Pancreas (tissue), 10 donors: ENCODE measurements at regions not wholly inside any gene's neighbourhood (a gene's known extent, or its start where the extent isn't known, plus 50 kb on each side); places are given as distances from the start of the nearest gene placed in this dataset.
"Not testable (repeated sequence)": the region's sequence is repeated elsewhere in the genome, so short reads cannot be mapped to it uniquely, and the experiment has no call there.

Source experiments
- ATAC-seq, 4 donors: fragments of 200-7000 bp; cut with Tn5 transposase; one replicate each; pipeline versions ENCODE4 v1.8.0 to v1.9.1; 2020; ENCODE audit warnings: mild to moderate bottlenecking in 4 of 4, moderate library complexity in 4 of 4
- DNase-seq, 6 donors: peaks; one replicate each; pipeline ENCODE4 v3.0.0-alpha.2; 2020
- FAIRE-seq: peaks from 2 replicates; lab custom pipeline; 2012; peaks lifted over from hg19 to GRCh38; lab: Jason Lieb, UNC
- H3K27ac ChIP-seq, 4 donors: fragments of 200-600 bp; sonication (generic); 1 replicate in 3 of 4; 2 replicates in 1 of 4; pipeline versions ENCODE4 v1.5.0 to v1.8.0; 2020
- H3K27me3 ChIP-seq, 4 donors: fragments of 200-600 bp; one replicate each; pipeline ENCODE4 v1.8.0; 2021
- H3K36me3 ChIP-seq, 3 donors: fragments of 200-600 bp; sonication (generic) in 1 of 3; one replicate each; pipeline versions ENCODE4 v1.5.0 to v1.8.0; 2020 to 2021
- H3K4me1 ChIP-seq, 3 donors: fragments of 200-600 bp; one replicate each; pipeline ENCODE4 v1.8.0; 2021
- H3K4me3 ChIP-seq, 4 donors: fragments of 200-600 bp; sonication (generic) in 2 of 4; one replicate each; pipeline versions ENCODE4 v1.5.0 to v1.8.0; 2020 to 2021
- H3K9me3 ChIP-seq, 4 donors: fragments of 200-600 bp; one replicate each; pipeline ENCODE4 v1.8.0; 2021
- CTCF ChIP-seq, 4 donors: fragments of 200-600 bp; sonication (generic) in 3 of 4; IDR thresholded peaks; one replicate each; pipeline versions ENCODE4 v1.5.0 to v1.8.0; 2021; ENCODE audit warnings: antibody characterized with exemption in 4 of 4
- WGBS, 2 donors: extraction: QIAGEN DNeasy Blood & Tissue Kit; methylation state at CpG; one replicate each; pipeline ENCODE4 v1.1.7; 2013; 5-methylcytosine and 5-hydroxymethylcytosine counted together
- intact Hi-C, 3 donors: fragments of 100-400 bp; cut with DNase I; formaldehyde crosslinking; loops; one replicate each; pipeline versions ENCODE4 v1.11.1 to v1.14.2; 2022
- donor health status: healthy with polysubstance abuse.
- donor health status: DM: no; HTN: no; CAD: no; lungs with moderate emphysema.
- donor health status: DM: no; HTN: no; CAD: no.
- donor health status: control.
- donor health status: control.
- donor health status: Bipolar disorder and iron deficiency.
- donor health status: DM: yes; HTN: yes; CAD: no.
- donor health status: DM: no; HTN: no; CAD: no.
- donor health status: DM: no; HTN: no; CAD: no.
- donor health status: DM: yes; HTN: yes; CAD: no.

- FAIRE-seq (no peak), ATAC-seq (no peak), DNase-seq (no peak)
- no peaks in the 10 kb centered on the region for H3K4me1 ChIP-seq
- no peaks in the 10 kb centered on the region for H3K9me3 ChIP-seq
- intact Hi-C loops = no loop called here
- H3K4me3 ChIP-seq = no peak overlapping the region
- H3K27me3 ChIP-seq = peaks cover 0 to 2% (median 0%) of the 10 kb centered on the region in 4 donors
- H3K36me3 ChIP-seq = no peaks in the 10 kb centered on the region
- TF ChIP-seq CTCF (IDR thresholded peaks at IDR 0.05) = no peak
- no peak overlapping the region for H3K27ac ChIP-seq
- 35 to 57% methylated on average over 2 of the region's 2 CpGs for WGBS, 2 donors
These were observed 602.2 kb downstream of the DSC3 start for GRCh38 chr18:30440351-30440750.

GRCh38 chr18:30439174-30439573, 603.4 kb downstream of the DSC3 start:
- Histone ChIP-seq H3K9me3 (no peaks in the 10 kb centered on the region), H3K4me1 (no peaks in the 10 kb centered on the region), H3K27me3 (peaks cover 0 to 2% (median 0%) of the 10 kb centered on the region in 4 donors), H3K4me3 (no peak overlapping the region), H3K36me3 (no peaks in the 10 kb centered on the region), H3K27ac (no peak overlapping the region)
- ATAC-seq (no peak), FAIRE-seq (no peak), DNase-seq (no peak)
- intact Hi-C loops = no loop called here
- 83 to 90% methylated on average over 2 of the region's 2 CpGs for WGBS, 2 donors
- TF ChIP-seq CTCF (IDR thresholded peaks at IDR 0.05) = no peak

GRCh38 chr18:30432349-30432748, 610.2 kb downstream of the DSC3 start:
- Histone ChIP-seq H3K27ac (no peak overlapping the region), H3K36me3 (no peaks in the 10 kb centered on the region), H3K4me1 (no peaks in the 10 kb centered on the region), H3K4me3 (no peak overlapping the region), H3K27me3 (no peaks in the 10 kb centered on the region), H3K9me3 (no peaks in the 10 kb centered on the region)
- ATAC-seq = no peak
- intact Hi-C loops = no loop called here
- 10 to 14% methylated on average over 2 of the region's 2 CpGs for WGBS, 2 donors
- no peak for DNase-seq
- TF ChIP-seq CTCF (IDR thresholded peaks at IDR 0.05) = no peak
- no peak for FAIRE-seq

GRCh38 chr18:30419399-30419798, 623.1 kb downstream of the DSC3 start:
- ATAC-seq, H3K9me3 ChIP-seq, H3K27me3 ChIP-seq, DNase-seq, H3K4me1 ChIP-seq, H3K36me3 ChIP-seq, H3K4me3 ChIP-seq, intact Hi-C loops, H3K27ac ChIP-seq, FAIRE-seq: not testable (repeated sequence)
- WGBS, 2 donors = 81 to 84% methylated on average over 11 of the region's 11 CpGs

GRCh38 chr18:30415903-30416302, 626.6 kb downstream of the DSC3 start:
- H3K27me3 ChIP-seq = no peaks in the 10 kb centered on the region
- ATAC-seq (no peak), FAIRE-seq (no peak), DNase-seq (no peak)
- H3K27ac ChIP-seq = no peak overlapping the region
- 28 to 34% methylated on average over 2 of the region's 2 CpGs for WGBS, 2 donors
- intact Hi-C loops = no loop called here
- no peaks in the 10 kb centered on the region for H3K36me3 ChIP-seq
- H3K4me1 ChIP-seq = no peaks in the 10 kb centered on the region
- TF ChIP-seq CTCF (IDR thresholded peaks at IDR 0.05) = no peak
- H3K9me3 ChIP-seq = no peaks in the 10 kb centered on the region
- no peak overlapping the region for H3K4me3 ChIP-seq
